ENCODE measurements at regions not wholly inside any gene's neighbourhood (a gene's known extent, or its start where the extent isn't known, plus 50 kb on each side); places are given as distances from the start of the nearest gene placed in this dataset.

DNA sequence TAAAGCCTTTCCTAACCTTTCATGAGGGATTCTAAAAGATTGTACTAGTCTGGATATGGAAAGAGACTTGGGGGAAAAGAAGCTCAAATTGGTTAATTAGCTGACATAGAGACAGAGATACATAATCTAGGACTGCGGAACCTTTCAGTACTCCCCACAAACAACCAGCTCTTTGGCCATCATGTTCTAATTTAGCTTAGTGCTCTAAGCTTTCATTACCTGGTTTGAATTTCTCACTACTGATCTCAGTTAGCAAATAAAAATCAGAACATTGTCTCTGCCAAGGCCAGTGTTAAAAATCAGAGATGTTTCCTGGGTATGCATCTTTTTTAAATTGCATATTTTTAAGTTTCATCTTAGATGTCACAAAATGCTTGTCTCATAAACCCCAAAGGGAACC is 254.4 kb downstream of the GLUD2 start:
- TF ChIP-seq, protein P1, sequence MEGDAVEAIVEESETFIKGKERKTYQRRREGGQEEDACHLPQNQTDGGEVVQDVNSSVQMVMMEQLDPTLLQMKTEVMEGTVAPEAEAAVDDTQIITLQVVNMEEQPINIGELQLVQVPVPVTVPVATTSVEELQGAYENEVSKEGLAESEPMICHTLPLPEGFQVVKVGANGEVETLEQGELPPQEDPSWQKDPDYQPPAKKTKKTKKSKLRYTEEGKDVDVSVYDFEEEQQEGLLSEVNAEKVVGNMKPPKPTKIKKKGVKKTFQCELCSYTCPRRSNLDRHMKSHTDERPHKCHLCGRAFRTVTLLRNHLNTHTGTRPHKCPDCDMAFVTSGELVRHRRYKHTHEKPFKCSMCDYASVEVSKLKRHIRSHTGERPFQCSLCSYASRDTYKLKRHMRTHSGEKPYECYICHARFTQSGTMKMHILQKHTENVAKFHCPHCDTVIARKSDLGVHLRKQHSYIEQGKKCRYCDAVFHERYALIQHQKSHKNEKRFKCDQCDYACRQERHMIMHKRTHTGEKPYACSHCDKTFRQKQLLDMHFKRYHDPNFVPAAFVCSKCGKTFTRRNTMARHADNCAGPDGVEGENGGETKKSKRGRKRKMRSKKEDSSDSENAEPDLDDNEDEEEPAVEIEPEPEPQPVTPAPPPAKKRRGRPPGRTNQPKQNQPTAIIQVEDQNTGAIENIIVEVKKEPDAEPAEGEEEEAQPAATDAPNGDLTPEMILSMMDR (optimal IDR thresholded peaks at IDR 0.05 in 1 of 3, IDR thresholded peaks at IDR 0.05 in 1 of 3, conservative IDR thresholded peaks at IDR 0.05 in 1 of 3; ENCODE audit: extremely low read depth in 1 of 3, insufficient read depth in 2 of 3, low read length in 3 of 3): no peak
- TF ChIP-seq EZH2 (IDR thresholded peaks at IDR 0.05; ENCODE audit: low read length): no peak

Data from keratinocyte (primary cell).